Transverse colon (tissue), 4 donors: ENCODE measurements at regions not wholly inside any gene's neighbourhood (a gene's known extent, or its start where the extent isn't known, plus 50 kb on each side); places are given as distances from the start of the nearest gene placed in this dataset.

Experiments used
- DNase-seq: peaks from one replicate; pipeline ENCODE4 v3.0.0-alpha.2; 2019
- H3K27ac ChIP-seq, 4 donors: fragments of 200-600 bp; sonication (generic); 2 replicates each; pipeline ENCODE4 v1.5.1; 2016 to 2018; ENCODE audit warnings: inconsistent platforms in 4 of 4
- H3K27me3 ChIP-seq: fragments of 200-600 bp; sonication (generic); 2 replicates; pipeline ENCODE4 v1.5.1; 2017; ENCODE audit warnings: inconsistent platforms
- H3K36me3 ChIP-seq, 4 donors: fragments of 200-600 bp; sonication (generic); 2 replicates each; pipeline ENCODE4 v1.5.1; 2017 to 2019; ENCODE audit warnings: inconsistent platforms in 4 of 4
- H3K4me1 ChIP-seq, 4 donors: fragments of 200-600 bp; sonication (generic); 2 replicates each; pipeline ENCODE4 v1.5.1; 2017 to 2020; ENCODE audit warnings: inconsistent platforms in 4 of 4
- H3K4me3 ChIP-seq, 4 donors: fragments of 200-600 bp; sonication (generic); 1 replicate in 1 of 4; 2 replicates in 3 of 4; pipeline versions ENCODE4 v1.5.1 to v1.6.1; 2017 to 2019; ENCODE audit warnings: inconsistent platforms in 4 of 4
- H3K9me3 ChIP-seq, 2 donors: fragments of 200-600 bp; sonication (generic); 2 replicates each; pipeline ENCODE4 v1.5.1; 2017 to 2019; ENCODE audit warnings: inconsistent platforms in 2 of 2
- CTCF ChIP-seq, 5 experiments: fragments of 200-600 bp in 3 of 5; fragments of 450-650 bp in 2 of 5; sonication (generic) in 3 of 5; IDR thresholded peaks; 1 replicate in 2 of 5; 2 replicates in 3 of 5; pipeline ENCODE4 v1.5.1; 2016 to 2017; ENCODE audit warnings: antibody characterized with exemption in 5 of 5, inconsistent platforms in 3 of 5, mild to moderate bottlenecking in 2 of 5, moderate library complexity in 1 of 5
- EP300 ChIP-seq: sonication (generic); formaldehyde crosslinking; IDR thresholded peaks from one replicate; pipeline ENCODE4 v1.6.1; 2017; ENCODE audit warnings: antibody characterized with exemption, low read depth
- POLR2A ChIP-seq: fragments of 450-650 bp; IDR thresholded peaks from one replicate; pipeline ENCODE4 v1.6.1; 2016; ENCODE audit warnings: antibody characterized with exemption, mild to moderate bottlenecking, moderate library complexity
- POLR2AphosphoS5 ChIP-seq, 3 donors: sonication (generic); formaldehyde crosslinking; IDR thresholded peaks; one replicate each; pipeline ENCODE4 v1.6.1; 2016; ENCODE audit warnings: antibody characterized with exemption in 3 of 3
- WGBS, 2 donors: methylation state at CpG; one replicate each; pipeline ENCODE4 v1.1.5; 2018; ENCODE audit warnings: low coverage in 1 of 2; 5-methylcytosine and 5-hydroxymethylcytosine counted together
- in situ Hi-C, 4 donors: fragments of 200-750 bp; cut with MboI; loops; one replicate each; pipeline versions ENCODE4 v1.15.0 to v1.15.1; 2017; ENCODE audit warnings: low sequenced_read_pairs in 3 of 4, low pct_ligation_motif_present in 1 of 4, low pct_unique_long_range_greater_than_20kb in 1 of 4
- intact Hi-C: fragments of 100-400 bp; cut with DNase I; formaldehyde crosslinking; loops from one replicate; pipeline ENCODE4 v1.15.1; 2023; ENCODE audit warnings: low total_unique reads

GRCh38 chr3:147934451-147935180 lies 525.5 kb downstream of the ZIC1 start:
- Histone ChIP-seq H3K36me3 (no peaks in the 10 kb centered on the region), H3K27ac (no peak overlapping the region), H3K4me3 (no peak overlapping the region), H3K9me3 (no peaks in the 10 kb centered on the region), H3K27me3 (no peaks in the 10 kb centered on the region), H3K4me1 (no peaks in the 10 kb centered on the region)
- intact Hi-C loops: no loop called here
- in situ Hi-C loops: no loop called here
- DNase-seq: no peak
- TF ChIP-seq CTCF (IDR thresholded peaks at IDR 0.05): no peak
- no peak for TF ChIP-seq POLR2A
- TF ChIP-seq EP300: no peak
- no peak for TF ChIP-seq POLR2AphosphoS5 (IDR thresholded peaks at IDR 0.05)
- WGBS, 2 donors: 47 to 52% methylated on average over 4 of the region's 4 CpGs

- H3K4me1 ChIP-seq: no peaks in the 10 kb centered on the region
- intact Hi-C loops (no loop called here), in situ Hi-C loops (no loop called here)
- H3K27me3 ChIP-seq: no peaks in the 10 kb centered on the region
- no peak overlapping the region for H3K4me3 ChIP-seq
- H3K36me3 ChIP-seq: no peaks in the 10 kb centered on the region
- H3K9me3 ChIP-seq: no peaks in the 10 kb centered on the region
- TF ChIP-seq EP300 (no peak), CTCF (IDR thresholded peaks at IDR 0.05) (no peak), POLR2A (no peak), POLR2AphosphoS5 (IDR thresholded peaks at IDR 0.05) (no peak)
- DNase-seq: no peak
- no peak overlapping the region for H3K27ac ChIP-seq
These were observed 528.2 kb downstream of the ZIC1 start for GRCh38 chr3:147937341-147937740.

- H3K36me3 ChIP-seq: no peaks in the 10 kb centered on the region
- no peak overlapping the region for H3K27ac ChIP-seq
- intact Hi-C loops (no loop called here), in situ Hi-C loops (no loop called here)
- no peak for DNase-seq
- no peaks in the 10 kb centered on the region for H3K27me3 ChIP-seq
- no peak overlapping the region for H3K4me3 ChIP-seq
- H3K9me3 ChIP-seq: no peaks in the 10 kb centered on the region
- no peak for TF ChIP-seq POLR2A
- no peak for TF ChIP-seq CTCF (IDR thresholded peaks at IDR 0.05)
- TF ChIP-seq EP300: no peak
- TF ChIP-seq POLR2AphosphoS5 (IDR thresholded peaks at IDR 0.05): no peak
- 53 to 75% methylated on average over 2 of the region's 2 CpGs for WGBS, 2 donors
- no peaks in the 10 kb centered on the region for H3K4me1 ChIP-seq
These were observed 528.7 kb downstream of the ZIC1 start for GRCh38 chr3:147937891-147938290.

- Histone ChIP-seq H3K9me3 (no peaks in the 10 kb centered on the region), H3K27me3 (no peaks in the 10 kb centered on the region), H3K27ac (no peak overlapping the region), H3K4me3 (no peak overlapping the region), H3K4me1 (peaks cover 0 to 3% (median 1%) of the 10 kb centered on the region in 4 donors), H3K36me3 (no peaks in the 10 kb centered on the region)
- no peak for DNase-seq
- 81 to 93% methylated on average over 2 of the region's 2 CpGs for WGBS, 2 donors
- intact Hi-C loops (no loop called here), in situ Hi-C loops (no loop called here)
- TF ChIP-seq CTCF (IDR thresholded peaks at IDR 0.05): no peak
- TF ChIP-seq POLR2A: no peak
- TF ChIP-seq POLR2AphosphoS5 (IDR thresholded peaks at IDR 0.05): no peak
- no peak for TF ChIP-seq EP300
These were observed 530.3 kb downstream of the ZIC1 start for GRCh38 chr3:147939425-147939824.
